H1 (cell line): ENCODE measurements at regions not wholly inside any gene's neighbourhood (a gene's known extent, or its start where the extent isn't known, plus 50 kb on each side); places are given as distances from the start of the nearest gene placed in this dataset.

ENCODE experiments used
- ASH2L ChIP-seq: fragments of 200-600, 300-600 bp; sonication (generic); IDR thresholded peaks from one replicate; pipeline ENCODE4 v1.7.1; 2017; ENCODE audit warnings: low read length
- RFX5 ChIP-seq: IDR thresholded peaks from 2 replicates; pipeline ENCODE4 v1.6.1; 2011; ENCODE audit warnings: low read depth, low read length, improper control_type of control experiment, borderline replicate concordance

- TF ChIP-seq RFX5 = no peak
- TF ChIP-seq ASH2L = no peak
These were observed 64.7 kb upstream of the XCR1 start (continued) for GRCh38 chr3:46091741-46092701.
